DND-41 (cell line): ENCODE measurements at regions not wholly inside any gene's neighbourhood (a gene's known extent, or its start where the extent isn't known, plus 50 kb on each side); places are given as distances from the start of the nearest gene placed in this dataset.
"Not testable (repeated sequence)": the region's sequence is repeated elsewhere in the genome, so short reads cannot be mapped to it uniquely, and the experiment has no call there.

ENCODE experiments used
- CTCF ChIP-seq: IDR thresholded peaks from 2 replicates; pipeline ENCODE4 v1.5.1; 2012; ENCODE audit warnings: borderline replicate concordance, low read length, moderate library complexity, mild to moderate bottlenecking; ENCODE audit not compliant: poor library complexity, severe bottlenecking; ENCODE audit errors: extremely low read depth
- EZH2 ChIP-seq: IDR thresholded peaks from 3 replicates; pipeline ENCODE4 v1.6.1; 2012; ENCODE audit warnings: borderline replicate concordance, low read depth, mild to moderate bottlenecking, moderate library complexity, low read length, inconsistent platforms; ENCODE audit not compliant: severe bottlenecking

GRCh38 chr4:9692791-9693491, 88.5 kb upstream of the DRD5 start:
- not testable (repeated sequence) for TF ChIP-seq CTCF, EZH2
